CD4-positive, alpha-beta T cell (primary cell): ENCODE measurements at regions not wholly inside any gene's neighbourhood (a gene's known extent, or its start where the extent isn't known, plus 50 kb on each side); places are given as distances from the start of the nearest gene placed in this dataset.

ENCODE experiments used
- ATAC-seq: fragments of 200-7000 bp; cut with Tn5 transposase; one replicate; pipeline ENCODE4 v1.10.0; 2022; ENCODE audit warnings: mild to moderate bottlenecking; ENCODE audit not compliant: poor library complexity
- CTCF ChIA-PET: fragments of 350-600 bp; sonication (Branson Sonifier 250); formaldehyde crosslinking; loops from one replicate; lab custom pipeline; 2021; ENCODE audit warnings: antibody characterized with exemption, inconsistent platforms; lab: Charles Lee
- POLR2A ChIA-PET: fragments of 350-600 bp; sonication (Branson Sonifier 250); formaldehyde crosslinking; loops from one replicate; lab custom pipeline; 2021; ENCODE audit warnings: antibody characterized with exemption, inconsistent platforms; lab: Charles Lee
- DNase-seq, 14 experiments: peaks; one replicate each; pipeline ENCODE4 v3.0.0-alpha.2; 2013 to 2020; ENCODE audit warnings: mixed read lengths in 2 of 14
- H3K27ac ChIP-seq, 2 donors: one replicate each; pipeline versions ENCODE4 v1.5.1 to v1.7.0; 2013; ENCODE audit warnings: low read length in 2 of 2, low read depth in 1 of 2, mild to moderate bottlenecking in 1 of 2
- H3K27me3 ChIP-seq, 2 experiments: 1 replicate in 1 of 2; 2 replicates in 1 of 2; pipeline versions ENCODE4 v1.6.1 to v1.7.0; 2013; ENCODE audit warnings: low read length in 2 of 2, control low read depth in 1 of 2, mild to moderate bottlenecking in 1 of 2, moderate library complexity in 1 of 2; ENCODE audit not compliant: insufficient read depth in 2 of 2, control insufficient read depth in 1 of 2
- H3K36me3 ChIP-seq: one replicate; pipeline ENCODE4 v1.6.1; 2013; ENCODE audit warnings: low read length, control low read depth; ENCODE audit not compliant: insufficient read depth
- H3K4me1 ChIP-seq: one replicate; pipeline ENCODE4 v1.6.1; 2013; ENCODE audit warnings: low read length, control low read depth; ENCODE audit not compliant: insufficient read depth
- H3K4me3 ChIP-seq: one replicate; pipeline ENCODE4 v1.5.1; 2013; ENCODE audit warnings: mild to moderate bottlenecking, low read length, moderate library complexity
- H3K9me3 ChIP-seq, 2 experiments: 1 replicate in 1 of 2; 2 replicates in 1 of 2; pipeline versions ENCODE4 v1.6.1 to v1.7.0; 2013; ENCODE audit warnings: low read length in 2 of 2, mild to moderate bottlenecking in 2 of 2, control low read depth in 1 of 2, moderate library complexity in 1 of 2; ENCODE audit not compliant: control insufficient read depth in 1 of 2, insufficient read depth in 1 of 2
- H3K27ac Mint-ChIP-seq: one replicate; pipeline ENCODE4 v1.8.0; 2020; ENCODE audit warnings: mixed read lengths
- H3K27me3 Mint-ChIP-seq: one replicate; pipeline ENCODE4 v1.8.0; 2021; ENCODE audit warnings: mixed read lengths
- H3K36me3 Mint-ChIP-seq: one replicate; pipeline ENCODE4 v1.8.0; 2021; ENCODE audit warnings: low read depth, mixed read lengths
- H3K4me1 Mint-ChIP-seq: one replicate; pipeline ENCODE4 v1.8.0; 2021; ENCODE audit warnings: low read depth, mixed read lengths
- H3K4me3 Mint-ChIP-seq: one replicate; pipeline ENCODE4 v1.8.0; 2020; ENCODE audit warnings: mild to moderate bottlenecking, mixed read lengths
- H3K9me3 Mint-ChIP-seq: one replicate; pipeline ENCODE4 v1.8.0; 2020; ENCODE audit warnings: mixed read lengths
- CTCF ChIP-seq: fragments of 200-600 bp; IDR thresholded peaks from one replicate; pipeline ENCODE4 v1.8.0; 2022; ENCODE audit warnings: antibody characterized with exemption, mild to moderate bottlenecking
- intact Hi-C, 2 experiments: fragments of 100-400 bp; cut with DNase I in 1 of 2; cut with micrococcal nuclease in 1 of 2; formaldehyde crosslinking; loops; one replicate each; pipeline versions ENCODE4 v1.15.1 to v1.9.0; 2023 to 2025; cut with DNase I, micrococcal nuclease

GRCh38 chr18:26650310-26651268, 102.2 kb upstream of the KCTD1 start:
- ChIA-PET CTCF (no interaction called here), POLR2A (no interaction called here)
- H3K36me3 Mint-ChIP-seq: no peaks in the 10 kb centered on the region

GRCh38 chr18:26649193-26649543, 100.8 kb upstream of the KCTD1 start:
- no peaks in the 10 kb centered on the region for H3K36me3 ChIP-seq
- Mint-ChIP-seq H3K27me3 (peaks cover 50% of the 10 kb centered on the region), H3K4me1 (no peaks in the 10 kb centered on the region), H3K4me3 (no peak overlapping the region), H3K36me3 (no peaks in the 10 kb centered on the region), H3K9me3 (no peaks in the 10 kb centered on the region), H3K27ac (no peak overlapping the region)
- no peak overlapping the region for H3K27ac ChIP-seq
- no peaks in the 10 kb centered on the region for H3K9me3 ChIP-seq
- ChIA-PET POLR2A (no interaction called here), CTCF (no interaction called here)
- H3K4me1 ChIP-seq: no peaks in the 10 kb centered on the region
- TF ChIP-seq CTCF: no peak
- DNase-seq (no peak), ATAC-seq (no peak)
- H3K4me3 ChIP-seq: no peak overlapping the region
- H3K27me3 ChIP-seq: peaks cover 5 to 15% of the 10 kb centered on the region in 2 experiments
- intact Hi-C loops: loop anchor here in 1 of 2 experiments (5.0 kb wide), 2 partner anchors 267 to 727 kb away; no protein-coding TSS in a partner anchor

More at GRCh38 chr18:26650310-26651268, 102.2 kb upstream of the KCTD1 start:
- no peaks in the 10 kb centered on the region for H3K9me3 Mint-ChIP-seq
- no peak overlapping the region for H3K4me3 Mint-ChIP-seq
- peaks cover 9 to 29% of the 10 kb centered on the region in 2 experiments for H3K27me3 ChIP-seq
- no peak overlapping the region for H3K27ac ChIP-seq
- ATAC-seq (no peak), DNase-seq (no peak)
- no peak overlapping the region for H3K27ac Mint-ChIP-seq
- H3K27me3 Mint-ChIP-seq: peaks cover 64% of the 10 kb centered on the region
- H3K36me3 ChIP-seq: no peaks in the 10 kb centered on the region
- H3K4me1 ChIP-seq: peaks cover 2% of the 10 kb centered on the region
- no peak for TF ChIP-seq CTCF
- H3K4me1 Mint-ChIP-seq: peaks cover 7% of the 10 kb centered on the region
- H3K4me3 ChIP-seq: no peak overlapping the region
- peaks cover 0 to 1% of the 10 kb centered on the region in 2 experiments for H3K9me3 ChIP-seq
- intact Hi-C loops: loop anchor here in 1 of 2 experiments (10.0 kb wide), 1 partner anchor 346 kb away; no protein-coding TSS in a partner anchor

- intact Hi-C loops: loop anchor here in 1 of 2 experiments (5.0 kb wide), 2 partner anchors 266 to 726 kb away; no protein-coding TSS in a partner anchor
- Mint-ChIP-seq H3K4me1 (no peaks in the 10 kb centered on the region), H3K27me3 (peaks cover 45% of the 10 kb centered on the region), H3K36me3 (no peaks in the 10 kb centered on the region), H3K4me3 (no peak overlapping the region), H3K9me3 (no peaks in the 10 kb centered on the region), H3K27ac (no peak overlapping the region)
- DNase-seq: no peak
- no peak for TF ChIP-seq CTCF
- Histone ChIP-seq H3K4me3 (no peak overlapping the region), H3K27ac (no peak overlapping the region), H3K4me1 (no peaks in the 10 kb centered on the region), H3K36me3 (no peaks in the 10 kb centered on the region), H3K9me3 (no peaks in the 10 kb centered on the region), H3K27me3 (peaks cover 5 to 10% of the 10 kb centered on the region in 2 experiments)
- CTCF ChIA-PET: no interaction called here
- POLR2A ChIA-PET: no interaction called here
- no peak for ATAC-seq
These were observed 100.3 kb upstream of the KCTD1 start for GRCh38 chr18:26648509-26649192.
